Mesodermal cell (in vitro differentiated cells): ENCODE measurements at regions not wholly inside any gene's neighbourhood (a gene's known extent, or its start where the extent isn't known, plus 50 kb on each side); places are given as distances from the start of the nearest gene placed in this dataset.
"Not testable (repeated sequence)": the region's sequence is repeated elsewhere in the genome, so short reads cannot be mapped to it uniquely, and the experiment has no call there.

Experiments used
- H3K27ac ChIP-seq: 2 replicates; pipeline ENCODE4 v1.7.0; 2013; ENCODE audit warnings: mild to moderate bottlenecking, low read depth, low read length, moderate library complexity; ENCODE audit not compliant: severe bottlenecking
- H3K36me3 ChIP-seq: 2 replicates; pipeline ENCODE4 v1.7.1; 2013; ENCODE audit warnings: mild to moderate bottlenecking, low read length, moderate library complexity; ENCODE audit not compliant: control insufficient read depth, insufficient read depth
- H3K4me1 ChIP-seq: one replicate; pipeline ENCODE4 v1.7.1; 2013; ENCODE audit warnings: mild to moderate bottlenecking, low read length; ENCODE audit not compliant: insufficient read depth, control insufficient read depth, poor library complexity, severe bottlenecking
- H3K4me3 ChIP-seq: 2 replicates; pipeline ENCODE4 v1.7.0; 2013; ENCODE audit warnings: low read length, control low read depth, mild to moderate bottlenecking; ENCODE audit not compliant: insufficient read depth, poor library complexity, severe bottlenecking; ENCODE audit errors: extremely low read depth
- H3K9me3 ChIP-seq: 2 replicates; pipeline ENCODE4 v1.7.1; 2013; ENCODE audit warnings: mild to moderate bottlenecking, low read length, moderate library complexity; ENCODE audit not compliant: control insufficient read depth
- WGBS, 2 experiments: methylation state at CpG; one replicate each; pipeline ENCODE4 v1.1.5; 2013; ENCODE audit warnings: missing lambda C conversion rate in 2 of 2; ENCODE audit not compliant: insufficient coverage in 2 of 2; 5-methylcytosine and 5-hydroxymethylcytosine counted together

DNA sequence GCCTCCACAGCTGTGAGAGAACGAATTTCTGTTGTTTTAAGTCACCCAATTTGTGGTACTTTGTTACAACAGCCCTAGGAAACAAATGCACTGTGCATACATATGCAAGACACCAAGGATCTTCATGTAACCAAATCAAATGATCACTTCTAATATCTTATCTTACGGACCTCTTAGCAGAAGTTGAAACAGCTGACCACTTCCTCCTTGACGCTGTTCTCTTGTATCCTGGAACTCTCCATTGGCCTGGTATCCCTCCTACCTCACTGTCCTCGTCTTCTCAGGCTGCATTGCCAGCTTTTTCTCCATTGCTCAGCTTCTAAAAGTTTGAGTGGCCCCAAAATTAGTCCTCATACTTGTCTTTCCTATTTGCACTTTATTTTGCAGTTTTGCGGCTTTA lies 200.4 kb downstream of the DLEU7 start:
- no peak overlapping the region for H3K4me3 ChIP-seq
- H3K36me3 ChIP-seq, result no peaks in the 10 kb centered on the region
- WGBS, 2 experiments, result 93% methylated on average over 5 of the region's 5 CpGs
- H3K27ac ChIP-seq, result no peak overlapping the region
- H3K4me1 ChIP-seq, result no peaks in the 10 kb centered on the region
- no peaks in the 10 kb centered on the region for H3K9me3 ChIP-seq

DNA sequence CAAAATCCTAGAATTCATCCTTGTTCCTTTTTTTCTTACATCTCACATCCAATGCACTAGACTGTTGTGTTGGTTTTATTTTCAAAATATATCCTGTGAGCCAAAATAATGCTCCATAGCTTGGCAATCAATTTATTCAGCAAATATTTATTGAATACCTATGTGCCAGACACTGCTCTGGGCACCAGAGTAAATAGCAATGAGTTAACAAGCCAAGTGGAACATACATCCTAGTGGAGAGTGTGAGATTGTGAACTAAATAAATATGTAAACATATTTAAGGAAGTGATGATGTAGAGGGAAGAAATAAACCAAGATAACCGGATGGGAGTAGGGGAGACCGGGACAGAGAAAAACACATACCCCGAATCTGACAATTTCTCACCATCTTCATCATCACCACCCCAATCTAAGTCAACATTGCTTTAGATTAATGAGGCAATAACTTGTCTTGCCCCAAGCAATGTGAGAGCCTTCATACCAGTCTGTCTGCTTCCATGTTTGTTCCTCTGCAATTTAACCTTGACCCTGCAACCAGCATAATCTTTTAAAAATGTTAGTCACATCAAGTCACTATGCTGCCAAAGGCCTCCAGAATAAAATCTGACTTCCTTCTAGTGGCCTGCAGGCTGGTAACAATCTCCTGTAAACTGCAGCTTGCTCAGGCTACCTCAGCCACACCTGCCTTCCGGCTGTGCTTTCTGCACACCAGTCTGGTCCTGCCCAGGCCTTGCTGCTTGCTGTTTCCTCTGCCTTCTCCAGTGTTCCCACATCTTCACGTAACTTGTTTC lies 199.2 kb downstream of the DLEU7 start:
- Histone ChIP-seq H3K4me3 (no peak overlapping the region), H3K27ac (no peak overlapping the region), H3K36me3 (no peaks in the 10 kb centered on the region), H3K4me1 (no peaks in the 10 kb centered on the region), H3K9me3 (no peaks in the 10 kb centered on the region)
- WGBS, 2 experiments, result 93 to 100% methylated on average over 3 to 5 of the region's 5 CpGs

DNA sequence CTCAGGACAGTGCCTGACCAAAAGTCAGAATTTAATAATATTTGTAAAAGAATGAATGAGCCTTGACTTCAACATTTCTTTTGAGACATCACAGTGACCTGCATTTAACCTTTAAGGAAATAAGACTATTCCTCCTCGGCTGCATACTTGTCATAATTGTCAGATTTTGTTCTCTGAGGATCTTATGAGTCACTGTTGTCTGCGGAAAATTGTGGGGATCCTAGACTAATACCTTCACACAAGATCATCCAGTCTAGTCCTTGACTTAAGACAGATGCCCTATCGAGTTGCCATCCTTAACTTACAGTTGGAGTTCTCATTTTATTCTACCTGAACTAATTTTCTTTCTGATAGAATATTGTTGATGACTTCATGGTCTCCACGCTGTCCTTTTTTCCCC lies 198.4 kb downstream of the DLEU7 start:
- 83 to 87% methylated on average over 1 to 2 of the region's 4 CpGs for WGBS, 2 experiments
- no peaks in the 10 kb centered on the region for H3K36me3 ChIP-seq
- no peaks in the 10 kb centered on the region for H3K4me1 ChIP-seq
- H3K27ac ChIP-seq, result no peak overlapping the region
- no peak overlapping the region for H3K4me3 ChIP-seq
- H3K9me3 ChIP-seq, result no peaks in the 10 kb centered on the region

DNA sequence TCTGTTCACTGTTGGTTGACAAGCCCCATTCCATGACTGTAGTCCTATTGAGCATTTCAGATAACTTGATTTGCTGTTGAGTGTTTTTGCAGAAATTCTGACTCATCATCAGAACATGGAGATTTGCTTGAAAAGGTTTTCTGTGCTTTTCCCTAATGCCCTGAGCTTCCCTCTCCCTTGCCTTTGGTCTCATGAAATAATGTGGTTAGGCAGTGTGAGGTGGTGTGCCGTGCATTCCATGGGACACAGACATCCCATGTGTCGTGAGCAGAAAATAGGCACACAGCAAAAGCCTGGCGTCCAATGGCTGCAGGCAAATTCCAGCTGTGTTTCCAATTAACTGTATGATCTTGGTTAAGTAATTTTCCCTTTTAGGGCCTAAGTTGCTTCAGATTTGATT lies 197.4 kb downstream of the DLEU7 start:
- H3K27ac ChIP-seq, result no peak overlapping the region
- WGBS, 2 experiments, result 93 to 100% methylated on average over 2 of the region's 3 CpGs
- H3K4me3 ChIP-seq, result no peak overlapping the region

GRCh38 chr13:50649211-50649610 lies 194.3 kb downstream of the DLEU7 start:
- H3K9me3 ChIP-seq, result no peaks in the 10 kb centered on the region
- H3K27ac ChIP-seq, result no peak overlapping the region
- WGBS, 2 experiments, result 75 to 100% methylated on average over 1 to 3 of the region's 5 CpGs
- no peak overlapping the region for H3K4me3 ChIP-seq
- no peaks in the 10 kb centered on the region for H3K36me3 ChIP-seq
- H3K4me1 ChIP-seq, result no peaks in the 10 kb centered on the region

More for the DNA sequence above, 197.4 kb downstream of the DLEU7 start:
- H3K9me3 ChIP-seq, result no peaks in the 10 kb centered on the region
- no peaks in the 10 kb centered on the region for H3K4me1 ChIP-seq
- no peaks in the 10 kb centered on the region for H3K36me3 ChIP-seq

GRCh38 chr13:50650592-50651504 lies 192.6 kb downstream of the DLEU7 start:
- H3K4me3 ChIP-seq, result no peak overlapping the region
- no peak overlapping the region for H3K27ac ChIP-seq
- whole genome bisulfite sequencing, 2 experiments, result 80 to 87% methylated on average over 9 to 11 of the region's 11 CpGs
- no peaks in the 10 kb centered on the region for H3K4me1 ChIP-seq
- no peaks in the 10 kb centered on the region for H3K9me3 ChIP-seq
- H3K36me3 ChIP-seq, result no peaks in the 10 kb centered on the region

GRCh38 chr13:50651922-50652321 lies 191.6 kb downstream of the DLEU7 start:
- no peaks in the 10 kb centered on the region for H3K9me3 ChIP-seq
- no peak overlapping the region for H3K27ac ChIP-seq
- 80 to 89% methylated on average over 2 to 3 of the region's 3 CpGs for WGBS, 2 experiments
- no peaks in the 10 kb centered on the region for H3K36me3 ChIP-seq
- no peak overlapping the region for H3K4me3 ChIP-seq
- H3K4me1 ChIP-seq, result no peaks in the 10 kb centered on the region

GRCh38 chr13:50654331-50654730 lies 189.2 kb downstream of the DLEU7 start:
- 100% methylated on average over 1 of the region's 4 CpGs; no CpG with 5 or more reads in 1 of the 2 experiments for WGBS, 2 experiments
- H3K36me3 ChIP-seq, result no peaks in the 10 kb centered on the region
- no peaks in the 10 kb centered on the region for H3K4me1 ChIP-seq
- H3K4me3 ChIP-seq, result no peak overlapping the region
- no peak overlapping the region for H3K27ac ChIP-seq
- H3K9me3 ChIP-seq, result no peaks in the 10 kb centered on the region

DNA sequence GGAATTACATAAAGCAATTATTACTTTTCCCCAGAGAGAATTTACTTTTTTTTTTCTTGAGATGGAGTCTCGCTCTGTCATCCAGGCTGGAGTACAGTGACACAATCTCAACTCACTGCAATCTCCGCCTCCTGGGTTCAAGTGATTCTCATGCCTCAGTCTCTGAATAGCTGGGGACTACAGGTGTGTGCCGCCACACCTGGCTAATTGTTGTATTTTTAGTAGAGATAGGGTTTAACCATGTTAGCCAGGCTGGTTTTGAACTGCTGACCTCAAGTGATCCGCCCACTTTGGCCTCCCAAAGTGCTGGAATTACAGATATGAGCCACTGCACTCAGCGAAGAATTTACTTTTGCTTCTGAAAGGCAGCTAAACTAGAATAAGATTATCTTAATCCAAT lies 181.6 kb downstream of the DLEU7 start:
- 85 to 98% methylated on average over 3 to 4 of the region's 5 CpGs for WGBS, 2 experiments
- not testable (repeated sequence) for H3K4me1 ChIP-seq, H3K9me3 ChIP-seq, H3K27ac ChIP-seq, H3K4me3 ChIP-seq, H3K36me3 ChIP-seq

- Histone ChIP-seq H3K4me1 (no peaks in the 10 kb centered on the region), H3K36me3 (no peaks in the 10 kb centered on the region), H3K9me3 (no peaks in the 10 kb centered on the region)
These were observed 178.5 kb downstream of the DLEU7 start for GRCh38 chr13:50664951-50665350.

More at GRCh38 chr13:50664951-50665350, 178.5 kb downstream of the DLEU7 start:
- Histone ChIP-seq H3K4me3 (no peak overlapping the region), H3K27ac (no peak overlapping the region)
- 94% methylated on average over 2 of the region's 2 CpGs; no CpG with 5 or more reads in 1 of the 2 experiments for WGBS, 2 experiments
